Sciatic nerve (tissue), 2 donors: ENCODE measurements at regions not wholly inside any gene's neighbourhood (a gene's known extent, or its start where the extent isn't known, plus 50 kb on each side); places are given as distances from the start of the nearest gene placed in this dataset.

Source experiments
- ATAC-seq: fragments of 200-7000 bp; cut with Tn5 transposase; one replicate; pipeline ENCODE4 v1.9.1; 2020; ENCODE audit warnings: mild to moderate bottlenecking, moderate library complexity
- DNase-seq: peaks from one replicate; pipeline ENCODE4 v3.0.0-alpha.2; 2020; ENCODE audit warnings: low spot score
- intact Hi-C: fragments of 100-400 bp; cut with DNase I; formaldehyde crosslinking; loops from one replicate; pipeline ENCODE4 v1.14.2; 2022
- donor health status: DM: no; HTN: no; CAD: no.
- donor health status: DM: no; HTN: no; CAD: no.

DNA sequence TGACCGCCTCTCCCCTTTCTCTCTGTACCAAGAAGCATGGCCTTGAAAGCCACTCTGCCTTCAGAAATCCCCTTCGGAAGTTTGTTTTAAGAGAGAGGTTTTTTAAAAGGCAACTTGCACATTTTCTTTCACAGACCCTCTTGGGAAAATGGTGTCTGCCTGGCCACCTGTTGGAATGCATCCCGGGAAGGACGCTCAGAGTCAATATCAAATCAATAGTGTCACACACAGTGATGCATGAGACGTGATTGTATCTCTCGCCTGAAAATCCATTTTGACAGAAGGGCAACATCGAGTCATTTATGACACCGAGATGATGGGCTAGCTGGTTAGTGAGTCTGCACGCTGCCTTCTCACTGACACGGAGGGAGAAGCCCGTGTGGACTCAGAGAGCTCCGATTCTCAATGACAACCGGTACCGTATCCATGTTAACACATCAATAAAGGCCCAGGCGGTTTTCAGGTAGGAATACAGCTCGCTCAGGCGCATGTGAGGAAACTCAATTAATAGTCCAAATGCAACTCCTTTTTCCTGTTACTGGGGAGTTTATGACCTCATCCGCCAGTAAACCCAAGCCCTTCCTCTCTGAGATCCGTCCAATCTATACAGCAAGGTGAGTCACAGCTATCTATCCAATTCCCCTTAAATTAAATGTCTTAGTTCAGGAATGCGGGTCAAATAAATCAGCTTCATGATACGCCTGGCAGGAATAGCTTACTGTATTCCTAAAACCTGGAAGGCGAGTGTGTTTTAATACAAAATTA lies 621.5 kb upstream of the MKI67 start:
- no peak for DNase-seq
- ATAC-seq, result no peak
- intact Hi-C loops, result no loop called here

DNA sequence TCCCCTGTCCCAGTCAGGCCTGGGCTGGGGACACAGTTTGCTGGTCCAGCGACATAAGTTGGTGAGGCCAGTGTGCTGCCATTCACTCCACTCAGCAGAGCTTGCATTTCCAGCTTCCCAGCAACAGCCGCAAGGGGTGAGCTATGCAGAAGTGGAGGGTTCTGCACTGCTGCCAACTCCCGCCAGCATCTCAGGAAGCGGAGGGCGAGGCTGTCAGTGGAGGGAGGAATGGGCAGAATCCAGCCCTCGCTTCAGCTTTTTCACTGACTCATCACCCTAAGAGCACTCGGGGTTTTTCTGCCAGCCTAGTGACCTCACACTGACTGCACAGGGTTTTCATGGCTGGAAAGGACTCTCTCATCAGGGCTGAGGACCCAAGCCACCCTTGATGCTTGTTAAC lies 625.1 kb upstream of the MKI67 start:
- DNase-seq (no peak), ATAC-seq (no peak)
- intact Hi-C loops, result no loop called here

DNA sequence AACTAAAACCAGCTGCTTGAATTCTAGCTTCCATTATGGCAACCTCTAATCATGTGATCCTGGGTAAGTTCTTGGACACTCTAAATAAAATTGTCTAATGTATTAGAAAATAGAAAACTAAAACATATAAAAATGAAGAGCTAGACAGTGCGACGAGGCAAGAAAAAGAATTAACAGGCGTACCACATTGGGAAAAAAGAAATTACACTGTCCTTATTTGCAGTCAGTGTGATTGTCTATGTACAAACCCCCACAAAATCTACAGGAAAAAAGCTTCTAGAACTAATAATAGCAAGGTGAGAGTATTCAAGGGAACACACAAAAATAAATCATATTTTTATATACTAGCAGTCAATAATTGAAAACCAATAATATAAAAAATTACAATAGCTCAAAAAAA lies 625.6 kb upstream of the MKI67 start:
- no peak for ATAC-seq
- DNase-seq, result no peak
- intact Hi-C loops, result no loop called here

DNA sequence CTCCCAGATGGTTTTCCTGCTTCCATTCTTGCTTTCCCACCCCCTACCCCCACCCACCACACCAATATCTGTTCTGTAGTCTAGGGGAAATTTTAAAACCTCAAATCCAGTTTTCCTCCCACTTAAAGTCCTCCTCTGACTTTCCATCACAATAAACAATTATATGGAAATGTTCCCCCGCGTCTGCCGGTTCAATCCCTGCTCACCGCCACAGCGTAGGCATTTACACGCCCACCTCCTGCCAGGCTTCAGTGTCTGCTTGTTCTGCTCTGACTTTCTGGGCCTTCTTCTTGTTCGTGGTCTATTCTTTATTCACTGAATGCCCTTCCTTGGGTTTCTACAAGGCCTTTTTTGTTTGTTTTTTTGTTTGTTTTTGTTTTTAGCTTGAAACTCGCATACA lies 633.0 kb upstream of the MKI67 start:
- no peak for DNase-seq
- ATAC-seq, result no peak
- intact Hi-C loops, result no loop called here

DNA sequence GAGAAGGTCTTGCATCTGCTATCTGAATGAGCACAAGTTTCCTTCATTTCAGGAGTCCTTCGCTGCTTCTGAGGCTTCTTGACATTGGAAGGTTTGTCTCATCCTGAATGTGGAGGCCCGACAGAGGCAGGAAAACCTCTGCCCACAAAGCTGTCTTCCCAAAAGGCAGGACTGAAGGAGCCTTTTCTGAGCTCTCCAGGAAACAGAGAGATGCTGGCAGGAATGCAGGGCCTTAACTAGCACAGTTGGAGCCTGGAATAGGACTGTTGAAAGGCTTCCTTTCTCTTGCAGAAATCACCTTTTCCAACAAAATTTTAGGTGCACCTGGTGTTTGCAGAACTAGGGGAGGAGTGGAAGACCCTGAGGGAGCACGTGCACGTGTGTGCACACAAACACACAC lies 637.4 kb upstream of the MKI67 start:
- ATAC-seq (no peak), DNase-seq (no peak)
- intact Hi-C loops, result no loop called here

DNA sequence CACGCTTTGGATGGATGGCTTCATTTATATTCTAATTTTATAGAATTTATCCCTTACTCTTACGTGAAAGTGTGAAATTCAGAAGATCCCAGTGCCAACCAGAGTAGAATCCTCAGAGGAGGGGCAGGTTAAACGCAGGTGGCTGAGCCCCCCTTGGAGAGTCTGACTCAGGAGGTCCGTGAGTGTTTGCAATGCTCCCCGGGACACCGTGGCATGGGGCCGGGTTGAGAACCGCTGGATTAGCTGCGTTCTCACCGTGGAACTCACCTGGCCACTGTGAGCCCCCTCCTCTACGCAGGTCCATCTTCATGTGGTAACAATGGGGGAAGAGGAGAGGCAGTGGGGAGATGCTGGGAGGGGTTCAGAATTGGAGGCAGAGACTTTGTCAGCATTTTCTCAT lies 638.0 kb upstream of the MKI67 start:
- ATAC-seq, result no peak
- intact Hi-C loops, result no loop called here
- no peak for DNase-seq

DNA sequence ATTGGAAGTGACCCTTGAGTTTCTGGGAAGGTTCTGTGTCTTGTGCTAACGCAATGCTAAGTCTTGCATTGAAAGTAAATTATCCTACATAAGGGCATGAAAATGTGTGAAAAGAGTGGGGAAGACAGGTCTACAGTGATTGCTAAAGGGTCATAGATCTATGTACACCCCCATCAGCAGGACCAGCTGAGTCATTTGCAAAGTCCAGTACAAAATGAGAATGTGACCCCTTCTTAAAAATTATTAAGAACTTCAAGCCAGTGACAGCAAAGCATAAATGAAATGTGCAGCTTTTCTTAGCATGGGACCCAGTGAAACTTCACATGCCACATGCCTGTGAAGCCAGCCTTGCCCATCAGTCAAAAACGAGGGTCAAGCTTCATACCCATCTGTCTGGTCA lies 640.7 kb upstream of the MKI67 start:
- intact Hi-C loops, result no loop called here
- DNase-seq (no peak), ATAC-seq (no peak)

DNA sequence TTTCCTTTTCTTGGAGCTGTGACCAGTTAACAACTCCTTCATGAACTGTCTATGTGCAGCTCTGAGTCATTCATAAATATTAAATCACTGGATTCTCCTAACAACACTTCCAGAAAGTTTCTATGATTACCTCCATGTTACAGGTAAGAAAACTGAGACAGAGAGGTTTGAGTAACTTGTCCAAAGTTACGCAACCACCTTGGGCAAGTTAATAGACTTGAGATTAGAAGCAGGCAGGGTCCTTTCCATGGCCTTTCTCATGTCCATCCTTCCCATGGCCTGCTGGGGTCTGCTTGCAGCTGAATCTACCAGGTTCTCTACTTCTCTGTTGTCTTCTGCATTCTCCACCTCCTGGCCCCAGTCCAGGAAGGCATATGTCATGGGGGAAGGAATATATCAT lies 648.8 kb upstream of the MKI67 start:
- intact Hi-C loops, result no loop called here
- DNase-seq, result no peak
- no peak for ATAC-seq

DNA sequence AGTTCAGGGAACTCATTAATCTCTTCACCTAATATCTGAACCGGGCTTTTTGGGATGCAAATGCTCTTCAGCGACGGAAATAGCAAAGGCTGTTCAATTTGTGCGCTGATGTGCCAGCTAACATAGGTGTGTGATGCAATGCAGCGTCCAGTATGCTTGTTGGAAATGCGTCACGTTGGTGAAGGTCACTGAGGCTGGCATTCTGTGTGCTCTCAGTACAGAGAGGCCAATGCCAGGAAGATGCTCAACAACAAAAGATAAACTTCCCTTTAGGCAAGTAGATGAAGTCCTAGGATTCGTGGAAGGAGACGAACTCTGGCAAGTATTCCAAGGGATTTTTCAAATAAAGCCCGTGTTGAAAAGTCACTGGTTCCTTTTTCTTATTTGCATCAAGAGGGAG lies 649.5 kb upstream of the MKI67 start:
- ATAC-seq (no peak), DNase-seq (no peak)
- intact Hi-C loops, result no loop called here

DNA sequence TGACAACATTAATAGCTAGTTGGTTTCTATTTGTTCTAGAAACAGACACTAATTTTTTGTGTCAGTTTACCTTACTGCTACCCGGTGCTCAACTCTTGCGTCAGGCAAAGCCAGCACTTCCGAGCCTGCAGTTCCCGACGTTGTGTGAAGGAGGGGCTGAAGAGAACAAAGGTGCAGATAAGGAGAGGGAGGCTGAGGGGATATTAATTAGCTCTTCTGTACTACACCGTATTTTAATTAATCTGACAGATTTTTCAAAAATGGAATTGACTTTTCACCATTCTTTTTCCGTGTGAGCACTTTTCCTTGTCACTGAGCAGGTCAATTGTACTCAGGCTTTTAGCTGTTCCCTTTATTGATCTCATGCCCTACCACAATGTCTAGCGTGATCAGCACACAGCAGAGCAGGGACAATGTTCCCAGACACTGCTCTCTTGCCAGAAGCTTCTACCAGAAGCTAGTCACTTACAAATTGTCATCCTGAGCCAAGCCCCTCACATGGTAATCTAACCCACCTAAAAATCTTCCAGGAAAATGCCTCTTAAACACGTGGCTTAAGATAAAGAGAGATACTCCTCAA lies 650.5 kb upstream of the MKI67 start:
- DNase-seq (no peak), ATAC-seq (no peak)
- intact Hi-C loops, result no loop called here

DNA sequence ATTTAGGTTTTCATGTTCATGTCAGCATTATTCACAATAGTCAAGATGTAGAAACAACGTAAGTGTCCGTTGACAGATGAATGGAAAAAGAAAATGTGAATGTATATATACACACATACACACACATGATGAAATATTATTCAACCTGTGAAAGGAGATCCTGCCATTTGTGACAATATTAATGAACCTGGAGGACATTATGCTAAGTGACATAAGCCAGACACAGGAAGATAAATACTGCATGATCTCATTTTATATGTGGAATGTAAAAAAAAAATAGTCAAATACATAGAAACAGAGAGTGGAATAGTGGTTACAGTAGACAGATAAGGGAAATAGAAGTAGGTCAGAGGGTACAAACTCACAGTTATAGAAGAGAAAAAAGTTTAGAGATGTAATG lies 651.1 kb upstream of the MKI67 start:
- DNase-seq (no peak), ATAC-seq (no peak)
- intact Hi-C loops, result no loop called here

DNA sequence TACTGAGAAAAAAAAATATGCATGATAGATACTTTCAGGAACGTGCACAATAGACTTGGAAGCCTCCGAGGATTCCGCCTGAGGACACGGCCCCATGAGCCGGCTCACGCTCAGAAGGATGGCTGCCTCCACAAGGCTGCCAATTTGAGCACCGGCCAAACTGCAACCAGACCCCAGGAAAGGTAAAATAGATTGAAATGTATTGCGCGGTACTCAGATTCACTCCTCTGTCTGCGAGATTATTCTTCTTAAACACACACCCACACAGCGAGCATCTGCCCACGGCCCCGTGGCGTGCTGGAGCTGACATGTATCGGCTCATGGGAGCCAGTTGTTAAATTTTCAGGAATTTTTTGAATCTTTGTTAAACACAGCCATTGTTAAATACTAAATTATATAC lies 653.2 kb upstream of the MKI67 start:
- ATAC-seq, result no peak
- no peak for DNase-seq
- intact Hi-C loops, result no loop called here

DNA sequence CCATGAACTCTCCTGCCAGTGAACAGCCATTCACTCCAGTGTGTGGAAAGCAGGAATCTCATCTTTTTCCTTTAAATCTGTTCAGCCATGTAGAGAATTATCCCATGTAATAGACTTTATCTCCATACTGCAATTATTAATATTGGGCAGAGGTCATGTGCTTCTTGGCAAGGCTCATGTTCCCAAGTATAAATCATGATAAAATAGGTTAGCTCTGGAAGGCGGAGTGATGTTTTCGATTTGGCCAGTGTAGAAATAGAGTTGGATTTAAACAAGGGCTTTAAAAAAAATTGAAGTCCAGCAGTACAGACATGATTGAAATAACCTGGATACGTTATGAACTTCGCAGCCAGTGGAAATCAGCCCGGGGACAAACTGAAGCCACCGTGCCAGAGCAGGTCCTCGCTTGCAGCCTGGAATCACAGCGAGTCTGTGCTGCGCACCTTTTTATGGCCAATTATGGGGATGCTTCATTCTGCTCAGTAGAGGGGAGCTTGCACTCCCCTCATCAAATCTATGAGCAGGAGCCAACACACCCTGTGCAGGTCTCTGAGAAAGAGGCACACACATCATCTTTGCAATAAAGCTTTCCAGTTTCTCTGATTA lies 654.0 kb upstream of the MKI67 start:
- DNase-seq, result no peak
- ATAC-seq, result no peak
- intact Hi-C loops, result no loop called here

DNA sequence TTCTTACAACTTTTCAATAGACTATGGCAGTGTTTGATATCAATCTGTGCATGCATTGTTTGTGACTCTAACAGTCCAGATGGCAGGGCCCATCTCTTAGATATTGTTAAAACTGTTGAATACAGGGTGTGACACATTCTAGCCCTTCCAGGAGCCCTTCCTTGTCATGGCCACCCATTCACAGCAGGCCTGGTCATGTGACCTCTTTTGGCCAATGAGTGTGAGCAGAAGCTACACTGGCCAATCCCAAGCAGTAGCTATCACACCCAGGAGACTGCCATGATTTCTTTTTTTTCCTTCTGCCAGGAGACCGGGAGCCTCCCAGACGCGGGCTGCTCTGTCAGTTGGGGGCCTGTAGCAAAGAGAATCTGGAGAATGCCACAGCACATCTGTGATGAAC lies 655.4 kb upstream of the MKI67 start:
- DNase-seq (no peak), ATAC-seq (no peak)
- intact Hi-C loops, result no loop called here

DNA sequence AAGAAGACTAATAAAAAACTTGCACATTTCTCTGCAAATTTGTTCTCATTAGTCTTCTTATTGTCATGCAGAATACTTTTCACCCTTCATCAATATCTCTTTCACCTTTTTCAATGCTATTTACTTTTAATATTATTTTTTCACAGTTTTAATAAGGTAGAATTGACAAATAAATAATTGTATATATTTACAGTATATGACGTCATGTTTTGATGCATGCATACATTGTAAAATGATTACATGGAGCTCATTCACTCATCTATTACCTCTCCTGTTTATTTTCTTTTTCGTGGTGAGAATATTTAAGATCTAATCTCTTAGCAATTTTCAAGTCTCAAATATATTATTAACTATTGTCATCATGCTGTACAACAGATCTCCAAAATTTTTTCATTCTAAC lies 658.2 kb upstream of the MKI67 start:
- intact Hi-C loops, result no loop called here
- DNase-seq (no peak), ATAC-seq (no peak)

DNA sequence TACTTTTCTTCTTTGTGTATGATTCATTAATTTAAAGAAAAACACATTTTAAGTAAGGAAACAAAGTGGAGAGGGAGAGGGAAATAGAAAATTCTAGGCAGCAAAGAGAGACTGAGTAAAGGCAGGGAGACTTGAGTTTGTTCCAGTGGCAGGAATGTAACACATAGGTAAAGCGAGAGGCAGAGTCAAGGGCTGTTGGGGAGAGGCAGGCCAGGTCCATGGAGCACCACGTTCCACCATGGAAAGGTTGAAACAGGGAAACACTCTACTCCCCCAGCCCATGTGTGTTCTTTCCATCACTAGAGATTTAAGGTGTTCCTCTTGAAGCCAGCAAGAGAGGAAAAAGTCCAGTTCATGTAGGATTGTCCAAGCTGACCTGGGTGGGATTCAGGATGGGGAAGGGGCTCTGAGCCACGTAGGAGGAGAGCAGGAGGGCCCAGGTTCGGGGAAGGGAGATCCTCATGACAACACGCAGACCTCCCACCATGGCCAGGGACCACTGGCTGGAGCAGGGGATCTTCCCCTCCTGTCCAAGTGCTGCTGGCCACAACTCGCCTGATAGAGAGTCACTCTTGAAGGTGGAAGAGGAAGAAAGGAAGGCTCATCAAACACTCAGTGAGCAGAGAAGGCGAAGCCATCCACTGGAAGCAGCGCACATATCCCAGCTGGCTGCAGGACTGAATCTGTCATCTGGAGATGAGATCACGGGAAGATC lies 666.4 kb upstream of the MKI67 start:
- ATAC-seq, result no peak
- DNase-seq, result no peak
- intact Hi-C loops, result no loop called here

DNA sequence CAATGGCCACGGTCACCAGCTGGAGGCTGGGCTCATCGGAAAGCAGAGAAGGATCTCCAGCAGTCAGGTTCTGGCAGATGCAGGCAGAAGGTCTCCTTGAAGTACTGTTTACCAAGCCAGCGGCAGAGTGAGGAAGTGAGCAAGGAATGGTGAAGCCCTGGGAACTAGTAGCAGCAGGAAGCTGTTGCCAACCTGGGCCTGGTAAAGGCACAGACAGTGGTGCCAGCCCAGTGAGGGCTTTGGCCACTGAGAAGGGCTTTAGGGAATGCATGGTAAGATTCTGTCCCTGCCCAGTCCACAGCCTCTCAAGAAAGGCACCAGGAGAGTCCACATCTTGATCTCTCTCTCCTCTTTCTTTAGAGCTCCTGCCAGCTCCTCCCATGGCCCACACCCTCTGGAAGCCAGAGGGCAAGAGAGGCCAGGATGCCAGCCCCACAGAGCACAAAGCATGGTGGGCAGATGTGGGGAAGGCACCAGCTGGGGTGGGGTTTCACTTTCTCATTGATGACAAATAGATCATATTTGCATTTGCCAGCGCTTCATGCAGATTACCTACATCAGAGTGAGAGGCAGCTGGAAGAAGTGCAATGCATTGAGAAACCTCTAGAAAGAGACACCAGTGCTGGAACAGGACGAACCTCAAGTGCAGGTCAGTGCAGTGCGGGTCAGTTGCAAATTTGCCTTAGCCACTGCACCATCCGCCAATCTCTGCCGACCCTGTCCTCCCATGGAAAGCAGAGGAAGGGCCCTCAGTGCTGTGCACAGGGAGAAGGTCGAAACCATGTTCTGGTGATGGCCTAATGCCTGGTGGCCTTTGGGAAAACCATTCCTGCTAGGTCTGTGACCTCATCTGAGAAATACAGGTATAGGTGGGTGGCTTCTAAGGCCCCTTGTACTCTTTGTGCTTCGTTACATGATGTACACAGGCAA lies 667.8 kb upstream of the MKI67 start:
- ATAC-seq, result no peak
- intact Hi-C loops, result no loop called here
- DNase-seq, result no peak

DNA sequence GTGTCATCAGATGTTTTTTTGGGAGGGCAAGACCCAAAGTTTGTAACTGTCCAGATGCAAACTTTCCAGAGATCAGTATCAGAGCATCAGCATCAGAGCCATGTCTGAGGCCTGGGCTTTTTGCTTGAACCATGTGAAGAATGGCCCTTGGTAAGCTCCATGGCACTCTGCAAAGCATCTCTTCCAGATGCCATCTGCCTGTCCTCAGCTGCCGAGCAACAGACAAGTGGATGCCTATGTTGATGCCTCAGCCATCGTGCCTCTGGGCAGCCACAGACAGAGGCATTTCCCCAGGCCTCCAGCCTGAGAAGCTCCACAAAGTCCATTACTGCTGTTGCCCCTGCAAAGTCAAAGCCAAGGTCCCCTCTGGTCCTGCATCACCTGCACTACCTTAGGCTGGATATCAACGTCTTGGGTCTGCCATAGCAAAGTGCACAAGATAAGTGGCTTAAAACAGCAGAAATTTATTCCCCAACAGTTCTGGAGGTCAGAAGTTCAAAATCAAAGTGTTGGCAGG lies 670.2 kb upstream of the MKI67 start:
- ATAC-seq (no peak), DNase-seq (no peak)
- intact Hi-C loops, result no loop called here

DNA sequence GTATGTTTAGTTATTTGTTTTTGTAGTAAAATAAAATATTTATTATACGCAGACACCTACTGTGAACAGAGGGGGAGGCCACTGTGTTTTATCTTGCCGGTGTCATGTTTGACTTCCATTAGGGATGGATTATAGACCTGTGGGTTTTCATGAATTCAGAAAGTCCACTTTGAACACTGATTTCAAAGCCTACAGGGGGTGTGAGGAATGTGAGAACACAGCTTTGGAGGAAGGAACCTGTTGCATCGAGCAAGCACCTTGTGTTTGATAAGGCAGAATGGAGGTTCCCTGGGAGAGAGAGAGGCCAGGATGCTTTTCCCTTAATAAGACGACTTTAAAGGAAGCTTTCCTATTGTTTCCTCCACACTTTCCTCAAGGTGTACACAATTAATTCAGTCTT lies 665.0 kb upstream of the MGMT start:
- DNase-seq (no peak), ATAC-seq (no peak)
- intact Hi-C loops, result no loop called here
